GM12874 (cell line): ENCODE measurements at regions not wholly inside any gene's neighbourhood (a gene's known extent, or its start where the extent isn't known, plus 50 kb on each side); places are given as distances from the start of the nearest gene placed in this dataset.

Experiments used
- CTCF ChIP-seq: IDR thresholded peaks from 2 replicates; pipeline ENCODE4 v1.5.1; 2011; ENCODE audit warnings: low read depth, mild to moderate bottlenecking, control low read depth, low read length, moderate library complexity; ENCODE audit not compliant: insufficient read depth

- TF ChIP-seq CTCF = no peak
Observed at GRCh38 chr11:113533425-113533698, 58.2 kb upstream of the DRD2 start.

GRCh38 chr11:113532697-113533424, 57.7 kb upstream of the DRD2 start:
- peak; percentile 83 for TF ChIP-seq CTCF

GRCh38 chr11:113531575-113532451, 56.6 kb upstream of the DRD2 start:
- no peak for TF ChIP-seq CTCF

GRCh38 chr11:113531083-113531482, 55.9 kb upstream of the DRD2 start:
- no peak for TF ChIP-seq CTCF

GRCh38 chr11:113529606-113530005, 54.4 kb upstream of the DRD2 start:
- no peak for TF ChIP-seq CTCF

GRCh38 chr11:113528982-113529381, 53.8 kb upstream of the DRD2 start:
- no peak for TF ChIP-seq CTCF

GRCh38 chr11:113526521-113526920, 51.3 kb upstream of the DRD2 start:
- TF ChIP-seq CTCF = no peak
